Type B pancreatic cell (in vitro differentiated cells): ENCODE measurements at regions not wholly inside any gene's neighbourhood (a gene's known extent, or its start where the extent isn't known, plus 50 kb on each side); places are given as distances from the start of the nearest gene placed in this dataset.

ENCODE experiments used
- DNase-seq: peaks from one replicate; pipeline ENCODE4 v3.0.0; 2021; ENCODE audit warnings: mixed read lengths; ENCODE audit not compliant: unreplicated experiment; ENCODE audit errors: extremely low spot score
- H3K27ac Mint-ChIP-seq: 2 replicates; pipeline ENCODE4 v1.8.0; 2021; ENCODE audit warnings: mild to moderate bottlenecking, mixed read lengths
- H3K27me3 Mint-ChIP-seq: 2 replicates; pipeline ENCODE4 v1.8.0; 2021; ENCODE audit warnings: mixed read lengths
- H3K36me3 Mint-ChIP-seq: 2 replicates; pipeline ENCODE4 v1.8.0; 2021; ENCODE audit warnings: mixed read lengths
- H3K4me1 Mint-ChIP-seq: one replicate; pipeline ENCODE4 v1.8.0; 2021; ENCODE audit warnings: mixed read lengths; ENCODE audit not compliant: unreplicated experiment
- H3K4me3 Mint-ChIP-seq: 2 replicates; pipeline ENCODE4 v1.8.0; 2021; ENCODE audit warnings: mild to moderate bottlenecking, mixed read lengths
- H3K9me3 Mint-ChIP-seq: 2 replicates; pipeline ENCODE4 v1.8.0; 2021; ENCODE audit warnings: mixed read lengths
- CTCF ChIP-seq: fragments of 200-600 bp; sonication (generic); conservative IDR thresholded peaks from 2 replicates; pipeline ENCODE4 v1.5.0; 2021; ENCODE audit warnings: antibody characterized with exemption, mild to moderate bottlenecking

GRCh38 chr4:187575706-187576105, 419.9 kb upstream of the ZFP42 start:
- H3K9me3 Mint-ChIP-seq = no peaks in the 10 kb centered on the region
- H3K36me3 Mint-ChIP-seq = no peaks in the 10 kb centered on the region
- TF ChIP-seq CTCF = no peak
- H3K27me3 Mint-ChIP-seq = no peaks in the 10 kb centered on the region
- no peak overlapping the region for H3K27ac Mint-ChIP-seq
- H3K4me3 Mint-ChIP-seq = no peak overlapping the region
- no peaks in the 10 kb centered on the region for H3K4me1 Mint-ChIP-seq
- no peak for DNase-seq

GRCh38 chr4:187576751-187577150, 418.8 kb upstream of the ZFP42 start:
- H3K4me1 Mint-ChIP-seq = no peaks in the 10 kb centered on the region
- peaks cover 3% of the 10 kb centered on the region for H3K27me3 Mint-ChIP-seq
- no peak overlapping the region for H3K27ac Mint-ChIP-seq
- no peak for TF ChIP-seq CTCF
- no peaks in the 10 kb centered on the region for H3K36me3 Mint-ChIP-seq
- H3K9me3 Mint-ChIP-seq = no peaks in the 10 kb centered on the region
- DNase-seq = no peak
- no peak overlapping the region for H3K4me3 Mint-ChIP-seq

- H3K27me3 Mint-ChIP-seq = peaks cover 3% of the 10 kb centered on the region
- H3K4me1 Mint-ChIP-seq = no peaks in the 10 kb centered on the region
- H3K4me3 Mint-ChIP-seq = no peak overlapping the region
- no peaks in the 10 kb centered on the region for H3K9me3 Mint-ChIP-seq
- no peak for DNase-seq
- TF ChIP-seq CTCF = no peak
- no peaks in the 10 kb centered on the region for H3K36me3 Mint-ChIP-seq
- no peak overlapping the region for H3K27ac Mint-ChIP-seq
These were observed 417.6 kb upstream of the ZFP42 start for GRCh38 chr4:187577941-187578480.

GRCh38 chr4:187586892-187587291, 408.7 kb upstream of the ZFP42 start:
- no peaks in the 10 kb centered on the region for H3K9me3 Mint-ChIP-seq
- no peak for TF ChIP-seq CTCF
- no peak for DNase-seq
- no peaks in the 10 kb centered on the region for H3K4me1 Mint-ChIP-seq
- H3K27ac Mint-ChIP-seq = no peak overlapping the region
- no peaks in the 10 kb centered on the region for H3K27me3 Mint-ChIP-seq
- no peaks in the 10 kb centered on the region for H3K36me3 Mint-ChIP-seq
- no peak overlapping the region for H3K4me3 Mint-ChIP-seq

- DNase-seq = no peak
- no peak overlapping the region for H3K4me3 Mint-ChIP-seq
- no peaks in the 10 kb centered on the region for H3K36me3 Mint-ChIP-seq
- H3K27ac Mint-ChIP-seq = no peak overlapping the region
- H3K4me1 Mint-ChIP-seq = peaks cover 3% of the 10 kb centered on the region
- no peak for TF ChIP-seq CTCF
- H3K27me3 Mint-ChIP-seq = peaks cover 2% of the 10 kb centered on the region
- peaks cover 9% of the 10 kb centered on the region for H3K9me3 Mint-ChIP-seq
These were observed 397.4 kb upstream of the ZFP42 start for GRCh38 chr4:187598196-187598595.
